ENCODE measurements at regions not wholly inside any gene's neighbourhood (a gene's known extent, or its start where the extent isn't known, plus 50 kb on each side); places are given as distances from the start of the nearest gene placed in this dataset.

GRCh38 chr18:22710673-22711191 is 222.4 kb upstream of the RBBP8 start:
- TF ChIP-seq CTCF (IDR thresholded peaks at IDR 0.05) (no peak), JUN (CRISPR knock-in tag; IDR thresholded peaks at IDR 0.05) (no peak), ELF4 (CRISPR knock-in tag; IDR thresholded peaks at IDR 0.05; ENCODE audit: low read depth) (no peak), ZNF138 (CRISPR knock-in tag; conservative IDR thresholded peaks at IDR 0.05) (no peak), NFE2L1 (CRISPR knock-in tag; IDR thresholded peaks at IDR 0.05) (no peak), PRRX2 (CRISPR knock-in tag; IDR thresholded peaks at IDR 0.05) (no peak), NFYB (CRISPR knock-in tag; conservative IDR thresholded peaks at IDR 0.05; ENCODE audit: low read depth) (no peak), ERG (CRISPR knock-in tag; IDR thresholded peaks at IDR 0.05) (no peak), CREB1 (CRISPR knock-in tag; IDR thresholded peaks at IDR 0.05) (no peak)

Data from WTC11 (cell line).